GM12801 (cell line): ENCODE measurements at regions not wholly inside any gene's neighbourhood (a gene's known extent, or its start where the extent isn't known, plus 50 kb on each side); places are given as distances from the start of the nearest gene placed in this dataset.

Experiments used
- CTCF ChIP-seq: IDR thresholded peaks from one replicate; pipeline ENCODE4 v1.5.1; 2011; ENCODE audit warnings: control low read depth; ENCODE audit not compliant: insufficient read length; ENCODE audit errors: extremely low read depth

DNA sequence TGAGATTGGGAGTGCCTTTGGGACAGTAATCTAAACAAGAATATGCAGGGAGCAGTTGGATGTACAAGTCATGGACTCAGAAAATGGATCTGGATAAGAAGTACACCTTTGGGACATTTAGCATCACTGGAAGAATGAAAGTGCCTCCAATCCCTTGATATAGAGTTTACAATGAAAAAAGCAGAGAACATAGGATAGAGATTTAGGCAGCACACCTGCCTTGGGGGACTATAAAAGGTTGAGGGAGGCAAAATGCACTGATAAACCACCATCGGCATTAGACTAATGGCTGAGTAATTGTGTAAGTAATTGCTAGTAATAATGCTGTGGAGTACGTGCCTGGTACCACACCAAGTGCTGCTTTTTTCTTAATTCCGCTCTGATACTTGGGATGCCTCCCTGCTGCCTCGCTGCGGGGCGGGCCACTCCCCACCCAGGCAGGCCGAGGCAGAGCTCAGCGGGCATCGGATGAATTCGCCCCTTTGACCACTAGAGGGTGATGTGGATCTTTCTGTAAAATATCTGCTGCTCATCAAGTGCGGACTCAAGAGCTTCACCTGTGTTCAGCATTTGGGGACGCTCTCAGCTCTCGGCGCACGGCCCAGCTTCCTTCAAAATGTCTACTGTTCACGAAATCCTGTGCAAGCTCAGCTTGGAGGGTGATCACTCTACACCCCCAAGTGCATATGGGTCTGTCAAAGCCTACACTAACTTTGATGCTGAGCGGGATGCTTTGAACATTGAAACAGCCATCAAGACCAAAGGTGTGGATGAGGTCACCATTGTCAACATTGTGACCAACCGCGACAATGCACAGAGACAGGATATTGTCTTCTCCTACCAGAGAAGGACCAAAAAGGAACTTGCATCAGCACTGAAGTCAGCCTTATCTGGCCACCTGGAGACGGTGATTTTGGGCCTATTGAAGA, 99.9 kb downstream of the ANKRD18B start:
- no peak for TF ChIP-seq CTCF

DNA sequence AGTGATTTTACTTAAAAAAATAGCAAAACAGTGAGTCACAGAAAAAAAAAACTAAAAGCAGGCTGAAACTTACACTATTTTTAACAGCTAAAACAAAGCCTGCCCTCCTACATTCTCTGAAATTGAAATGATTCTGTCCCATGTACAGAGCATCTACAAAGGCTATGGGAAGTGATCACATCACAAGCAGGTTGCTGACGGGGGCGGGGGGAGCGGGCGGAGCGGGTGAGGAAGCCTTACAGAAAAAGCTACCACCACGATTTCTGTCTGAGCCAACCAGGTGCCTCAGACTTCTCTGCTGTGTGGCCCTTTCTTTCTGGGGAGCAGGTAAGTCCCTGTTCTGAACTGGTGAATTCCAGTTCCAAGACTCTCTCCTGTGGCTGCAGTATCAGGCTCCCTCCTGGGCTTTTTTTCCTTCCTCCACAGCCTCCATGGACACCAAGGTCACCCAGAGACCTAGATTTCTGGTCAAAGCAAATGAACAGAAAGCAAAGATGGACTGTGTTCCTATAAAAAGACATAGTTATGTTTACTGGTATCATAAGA, 104.9 kb downstream of the ANKRD18B start:
- TF ChIP-seq CTCF: no peak

DNA sequence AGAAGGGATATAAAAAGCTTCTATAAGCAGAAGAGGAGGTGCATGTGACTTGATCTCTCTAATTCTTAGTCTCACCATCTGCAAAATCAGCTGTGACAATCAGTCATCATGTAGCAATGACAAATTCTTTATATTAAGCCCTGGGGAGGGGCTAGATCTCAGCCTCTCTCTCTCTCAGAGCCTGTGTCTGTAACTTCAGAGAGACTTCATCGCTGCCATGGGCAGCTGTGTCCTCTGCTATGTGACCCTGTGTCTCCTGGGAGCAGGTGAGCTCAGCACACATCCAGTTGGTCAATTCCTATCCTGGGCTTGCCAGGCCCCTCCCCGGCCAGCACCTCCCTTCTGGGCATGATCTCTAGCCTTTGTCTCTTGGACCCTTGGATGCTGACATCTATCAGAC, 109.6 kb downstream of the ANKRD18B start:
- TF ChIP-seq CTCF: no peak

GRCh38 chr9:33637881-33638280, 113.8 kb downstream of the ANKRD18B start:
- TF ChIP-seq CTCF: no peak

DNA sequence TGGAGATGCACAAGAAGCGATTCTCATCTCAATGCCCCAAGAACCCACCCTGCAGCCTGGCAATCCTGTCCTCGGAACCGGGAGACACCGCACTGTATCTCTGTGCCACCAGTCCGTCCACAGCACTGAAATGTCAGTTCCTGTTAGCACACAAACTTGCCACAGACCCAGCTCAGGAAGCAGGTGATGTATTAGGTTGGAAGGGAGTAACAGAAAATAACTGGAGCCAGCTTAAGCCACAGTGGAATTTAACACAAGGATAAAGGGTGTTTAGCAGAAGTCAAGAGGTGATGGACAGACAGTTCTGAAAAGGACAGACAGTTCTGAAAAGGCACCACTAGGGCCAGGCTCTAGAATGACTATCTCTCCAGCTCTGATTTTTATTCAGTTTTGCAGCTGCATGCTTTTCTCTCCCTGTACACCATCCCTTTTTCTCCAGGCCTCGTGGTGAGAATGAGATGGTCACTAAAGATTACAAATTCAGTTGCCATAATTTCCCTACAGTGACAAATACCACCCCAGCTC, 114.4 kb downstream of the ANKRD18B start:
- no peak for TF ChIP-seq CTCF

DNA sequence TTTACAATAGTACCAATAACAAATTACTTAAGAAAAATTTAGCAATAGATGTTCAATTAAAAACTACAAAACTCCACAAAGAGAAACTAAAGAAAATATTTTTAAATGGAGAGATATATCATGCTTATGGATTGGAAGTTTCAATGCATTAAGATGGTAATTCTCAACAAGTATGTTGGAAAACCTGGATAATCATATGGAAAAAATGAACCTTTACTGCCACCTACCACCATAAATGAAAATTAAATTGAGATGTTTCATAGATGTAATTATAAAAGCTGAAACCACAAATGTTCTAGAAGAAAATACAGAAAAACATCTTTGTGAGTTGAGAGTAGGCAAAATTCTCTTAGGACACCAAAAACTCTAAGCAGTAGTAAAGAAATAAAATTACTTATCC, 121.7 kb downstream of the ANKRD18B start:
- no peak for TF ChIP-seq CTCF

DNA sequence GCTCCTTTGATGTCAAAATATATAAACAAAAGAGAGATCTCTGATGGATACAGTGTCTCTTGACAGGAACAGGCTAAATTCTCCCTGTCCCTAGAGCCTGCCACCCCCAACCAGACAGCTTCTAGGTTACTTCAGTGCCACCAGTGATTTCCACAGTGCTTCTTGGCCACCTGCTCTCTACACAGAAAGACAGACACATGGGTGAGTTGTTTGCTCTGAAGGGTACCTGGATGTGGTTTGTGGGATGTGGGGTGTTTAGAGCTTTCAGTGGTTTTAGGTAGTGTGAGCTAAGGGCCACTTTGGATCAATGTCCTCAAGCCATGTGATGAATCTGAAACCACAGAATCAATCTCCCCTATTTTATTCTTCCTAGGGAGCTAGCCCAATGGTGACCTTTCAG, 125.4 kb downstream of the ANKRD18B start:
- no peak for TF ChIP-seq CTCF
